ENCODE measurements at regions not wholly inside any gene's neighbourhood (a gene's known extent, or its start where the extent isn't known, plus 50 kb on each side); places are given as distances from the start of the nearest gene placed in this dataset.

DNA sequence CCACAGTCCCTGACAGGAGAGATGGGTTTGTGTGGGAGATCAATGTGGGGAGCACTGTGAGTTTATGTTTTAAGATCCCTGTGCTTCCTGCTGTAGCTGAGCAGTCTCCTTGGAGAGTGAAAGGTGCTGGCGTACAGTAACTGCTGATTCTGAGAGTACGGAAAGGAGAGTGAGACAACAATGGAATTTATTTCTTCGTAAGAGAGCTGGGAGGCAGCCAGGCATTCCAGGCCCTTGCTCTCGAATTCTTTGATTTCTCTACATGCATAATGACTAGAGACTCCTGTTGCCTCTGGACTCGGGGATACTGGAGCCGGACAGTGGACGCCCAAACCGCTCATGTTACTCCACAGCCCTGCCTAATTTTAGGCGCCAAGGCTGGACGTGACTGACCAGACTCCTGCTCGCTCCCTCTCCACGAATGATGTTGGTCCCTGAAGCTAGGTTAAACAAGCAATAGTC lies 131.0 kb upstream of the PHACTR1 start:
- Mint-ChIP-seq H3K27me3 (ENCODE audit: low read depth) (no peaks in the 10 kb centered on the region), H3K4me3 (no peak overlapping the region), H3K9me3 (no peaks in the 10 kb centered on the region), H3K27ac (peak overlapping the region in 1 of 3 experiments; percentile 83; a peak in 1 of 7 replicates), H3K4me1 (peaks cover 3 to 4% of the 10 kb centered on the region in 2 experiments; a peak in 3 of 4 replicates), H3K36me3 (ENCODE audit: insufficient read depth in 1 of 3, low read depth in 3 of 3) (no peaks in the 10 kb centered on the region)
- Histone ChIP-seq H3K27ac (ENCODE audit: insufficient read length, low read depth, low read length) (no peak overlapping the region), H3K23me2 (ENCODE audit: insufficient read length, low read depth, low read length, poor library complexity, severe bottlenecking) (no peaks in the 10 kb centered on the region), H3T11ph (ENCODE audit: low read length) (no peak overlapping the region), H3K18ac (ENCODE audit: insufficient read length, low read depth, low read length) (no peak overlapping the region), H4K20me1 (ENCODE audit: control insufficient read depth, insufficient read depth, insufficient read length) (no peaks in the 10 kb centered on the region), H2BK15ac (ENCODE audit: low read depth, low read length) (no peak overlapping the region), H3K9me3 (ENCODE audit: control insufficient read depth, low read depth, low read length) (no peaks in the 10 kb centered on the region), H3K14ac (ENCODE audit: insufficient read depth, low read length) (no peak overlapping the region), H3K4me2 (ENCODE audit: insufficient read depth, insufficient read length, low read length) (no peak overlapping the region), H3K79me2 (ENCODE audit: insufficient read depth, low read length) (no peaks in the 10 kb centered on the region), H4K8ac (replicated peaks; ENCODE audit: insufficient read length, low read depth, low read length) (no peak overlapping the region), H2AK5ac (ENCODE audit: insufficient read length, low read length) (no peak overlapping the region), H3K4ac (ENCODE audit: low read depth, low read length) (no peak overlapping the region), H3K9ac (ENCODE audit: extremely low read depth, insufficient read length, low read length) (no peak overlapping the region), H2BK5ac (ENCODE audit: insufficient read length, low read length) (no peak overlapping the region), H2BK12ac (ENCODE audit: insufficient read length, low read depth, low read length) (no peak overlapping the region), H3K79me1 (ENCODE audit: insufficient read depth, low read depth, low read length, poor library complexity, severe bottlenecking) (no peaks in the 10 kb centered on the region), H4K91ac (ENCODE audit: insufficient read length, low read depth, low read length) (no peak overlapping the region), H3K56ac (ENCODE audit: insufficient read length, low read depth, low read length) (no peak overlapping the region), H4K5ac (ENCODE audit: insufficient read length, low read depth, low read length) (no peak overlapping the region), H2AFZ (ENCODE audit: low read length) (no peak overlapping the region), H3K4me1 (ENCODE audit: insufficient read depth, low read length) (no peaks in the 10 kb centered on the region), H3K27me3 (ENCODE audit: insufficient read depth, low read length) (no peaks in the 10 kb centered on the region), H3K23ac (ENCODE audit: insufficient read length, low read depth, low read length) (no peak overlapping the region), H2BK120ac (ENCODE audit: low read depth, low read length, poor library complexity, severe bottlenecking) (no peak overlapping the region), H2BK20ac (ENCODE audit: low read depth, low read length, poor library complexity, severe bottlenecking) (no peak overlapping the region)
- no CpG with 5 or more reads among the region's 12 CpGs for WGBS (ENCODE audit: extremely low coverage, insufficient read length, low lambda C conversion rate)
- no peak for DNase-seq
- TF ChIP-seq, protein P1, sequence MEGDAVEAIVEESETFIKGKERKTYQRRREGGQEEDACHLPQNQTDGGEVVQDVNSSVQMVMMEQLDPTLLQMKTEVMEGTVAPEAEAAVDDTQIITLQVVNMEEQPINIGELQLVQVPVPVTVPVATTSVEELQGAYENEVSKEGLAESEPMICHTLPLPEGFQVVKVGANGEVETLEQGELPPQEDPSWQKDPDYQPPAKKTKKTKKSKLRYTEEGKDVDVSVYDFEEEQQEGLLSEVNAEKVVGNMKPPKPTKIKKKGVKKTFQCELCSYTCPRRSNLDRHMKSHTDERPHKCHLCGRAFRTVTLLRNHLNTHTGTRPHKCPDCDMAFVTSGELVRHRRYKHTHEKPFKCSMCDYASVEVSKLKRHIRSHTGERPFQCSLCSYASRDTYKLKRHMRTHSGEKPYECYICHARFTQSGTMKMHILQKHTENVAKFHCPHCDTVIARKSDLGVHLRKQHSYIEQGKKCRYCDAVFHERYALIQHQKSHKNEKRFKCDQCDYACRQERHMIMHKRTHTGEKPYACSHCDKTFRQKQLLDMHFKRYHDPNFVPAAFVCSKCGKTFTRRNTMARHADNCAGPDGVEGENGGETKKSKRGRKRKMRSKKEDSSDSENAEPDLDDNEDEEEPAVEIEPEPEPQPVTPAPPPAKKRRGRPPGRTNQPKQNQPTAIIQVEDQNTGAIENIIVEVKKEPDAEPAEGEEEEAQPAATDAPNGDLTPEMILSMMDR (conservative IDR thresholded peaks at IDR 0.05) = no peak

Measured in H9 (cell line).